ENCODE measurements at regions not wholly inside any gene's neighbourhood (a gene's known extent, or its start where the extent isn't known, plus 50 kb on each side); places are given as distances from the start of the nearest gene placed in this dataset.

- no peak for TF ChIP-seq CTCF (IDR thresholded peaks at IDR 0.05)
- no peak for TF ChIP-seq POLR2A (IDR thresholded peaks at IDR 0.05)
Measured at GRCh38 chr9:71514344-71514975, 253.9 kb downstream of the CEMIP2 start.

Data from testis (tissue), 2 donors.